WTC11 (cell line): ENCODE measurements at regions not wholly inside any gene's neighbourhood (a gene's known extent, or its start where the extent isn't known, plus 50 kb on each side); places are given as distances from the start of the nearest gene placed in this dataset.

Experiments used
- CTCF ChIP-seq: fragments of 200-600 bp; IDR thresholded peaks from 2 replicates; pipeline ENCODE4 v1.8.0; 2022; ENCODE audit warnings: antibody characterized with exemption
- MAX ChIP-seq: sonication (generic); formaldehyde crosslinking; IDR thresholded peaks from 2 replicates; pipeline ENCODE4 v1.8.0; 2022; ENCODE audit warnings: mild to moderate bottlenecking, missing genetic modification reagents

GRCh38 chr10:84018826-84019225, 120.5 kb upstream of the GHITM start:
- TF ChIP-seq MAX (CRISPR knock-in tag) (no peak), CTCF (no peak)
